ENCODE measurements at regions not wholly inside any gene's neighbourhood (a gene's known extent, or its start where the extent isn't known, plus 50 kb on each side); places are given as distances from the start of the nearest gene placed in this dataset.
A peak's percentile ranks its signal among the peaks of the same experiment; 100 is the strongest.

GRCh38 chr9:127553793-127554192, 58.3 kb upstream of the STXBP1 start:
- no peak for DNase-seq (ENCODE audit: low spot score)

DNA sequence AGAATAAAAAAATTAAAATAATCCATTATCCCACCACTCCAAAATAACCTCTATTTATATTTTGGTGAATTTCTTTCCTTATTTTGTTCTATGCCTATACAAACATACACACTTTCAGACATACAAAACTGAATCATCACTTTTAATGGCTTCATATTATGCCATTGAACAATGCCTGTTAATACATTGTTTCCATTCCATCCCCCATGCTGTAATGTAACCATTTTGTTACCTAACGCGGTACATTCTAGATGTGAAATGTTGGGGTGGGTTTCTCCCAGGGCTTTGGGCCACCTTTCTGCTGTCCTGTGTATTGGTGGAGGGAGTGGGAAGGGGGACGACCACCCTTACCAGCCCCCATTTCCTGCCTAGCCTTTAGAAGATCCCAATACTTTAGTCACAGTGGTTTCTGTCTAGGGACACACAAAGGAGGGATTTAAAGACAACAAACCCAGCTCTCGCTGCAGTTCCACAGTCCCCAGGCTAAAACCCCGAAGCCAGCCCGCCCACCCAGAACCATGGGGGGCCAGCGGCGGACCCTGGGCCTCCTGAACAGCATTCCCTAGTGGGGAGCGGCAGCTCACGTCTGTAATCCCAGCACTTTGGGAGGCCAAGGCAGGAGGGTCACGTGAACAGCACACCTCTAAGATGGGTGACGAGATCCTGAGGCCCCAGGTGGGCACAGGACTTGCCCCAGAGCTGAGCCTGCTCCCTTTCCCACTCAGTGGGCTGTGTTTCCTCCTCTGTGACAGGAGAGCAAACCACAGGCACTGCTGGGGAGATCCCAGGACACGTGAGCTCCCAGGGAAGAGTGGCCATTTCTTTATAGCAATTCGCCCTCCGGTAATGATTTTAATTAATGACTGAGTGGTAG, 56.9 kb upstream of the STXBP1 start:
- TF ChIP-seq, protein P1, sequence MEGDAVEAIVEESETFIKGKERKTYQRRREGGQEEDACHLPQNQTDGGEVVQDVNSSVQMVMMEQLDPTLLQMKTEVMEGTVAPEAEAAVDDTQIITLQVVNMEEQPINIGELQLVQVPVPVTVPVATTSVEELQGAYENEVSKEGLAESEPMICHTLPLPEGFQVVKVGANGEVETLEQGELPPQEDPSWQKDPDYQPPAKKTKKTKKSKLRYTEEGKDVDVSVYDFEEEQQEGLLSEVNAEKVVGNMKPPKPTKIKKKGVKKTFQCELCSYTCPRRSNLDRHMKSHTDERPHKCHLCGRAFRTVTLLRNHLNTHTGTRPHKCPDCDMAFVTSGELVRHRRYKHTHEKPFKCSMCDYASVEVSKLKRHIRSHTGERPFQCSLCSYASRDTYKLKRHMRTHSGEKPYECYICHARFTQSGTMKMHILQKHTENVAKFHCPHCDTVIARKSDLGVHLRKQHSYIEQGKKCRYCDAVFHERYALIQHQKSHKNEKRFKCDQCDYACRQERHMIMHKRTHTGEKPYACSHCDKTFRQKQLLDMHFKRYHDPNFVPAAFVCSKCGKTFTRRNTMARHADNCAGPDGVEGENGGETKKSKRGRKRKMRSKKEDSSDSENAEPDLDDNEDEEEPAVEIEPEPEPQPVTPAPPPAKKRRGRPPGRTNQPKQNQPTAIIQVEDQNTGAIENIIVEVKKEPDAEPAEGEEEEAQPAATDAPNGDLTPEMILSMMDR (IDR thresholded peaks at IDR 0.05): no peak
- no peak for DNase-seq (ENCODE audit: low spot score)
- Histone ChIP-seq H3K9me3 (no peaks in the 10 kb centered on the region), H3K27me3 (no peaks in the 10 kb centered on the region), H3K36me3 (peaks cover 6% of the 10 kb centered on the region), H3K4me3 (no peak overlapping the region), H3K27ac (peak overlapping the region; percentile 61 to 69), H3K4me1 (peaks cover 0 to 84% of the 10 kb centered on the region in 2 donors)

More at GRCh38 chr9:127553793-127554192, 58.3 kb upstream of the STXBP1 start:
- Histone ChIP-seq H3K4me1 (peaks cover 0 to 82% of the 10 kb centered on the region in 2 donors), H3K27me3 (no peaks in the 10 kb centered on the region), H3K4me3 (no peak overlapping the region), H3K27ac (no peak overlapping the region), H3K9me3 (no peaks in the 10 kb centered on the region), H3K36me3 (no peaks in the 10 kb centered on the region)
- TF ChIP-seq, protein P1 (IDR thresholded peaks at IDR 0.05): no peak

- Histone ChIP-seq H3K36me3 (peaks cover 11% of the 10 kb centered on the region), H3K4me1 (peaks cover 0 to 84% of the 10 kb centered on the region in 2 donors), H3K27ac (peak overlapping the region; percentile 61 to 69), H3K4me3 (no peak overlapping the region), H3K9me3 (no peaks in the 10 kb centered on the region), H3K27me3 (no peaks in the 10 kb centered on the region)
- TF ChIP-seq, protein P1 (IDR thresholded peaks at IDR 0.05): no peak
- DNase-seq (ENCODE audit: low spot score): peak; percentile 86
Observed at GRCh38 chr9:127555840-127556820, 55.9 kb upstream of the STXBP1 start.

- H3K36me3 ChIP-seq: peaks cover 11% of the 10 kb centered on the region
- H3K27ac ChIP-seq: peak overlapping the region; percentile 74 to 75
- H3K4me1 ChIP-seq: peaks cover 0 to 84% of the 10 kb centered on the region in 2 donors
- DNase-seq (ENCODE audit: low spot score): no peak
- no peaks in the 10 kb centered on the region for H3K9me3 ChIP-seq
- H3K4me3 ChIP-seq: no peak overlapping the region
- TF ChIP-seq, protein P1 (IDR thresholded peaks at IDR 0.05): no peak
- no peaks in the 10 kb centered on the region for H3K27me3 ChIP-seq
Observed at GRCh38 chr9:127556871-127557270, 55.2 kb upstream of the STXBP1 start.

- no peak for DNase-seq (ENCODE audit: low spot score)
- Histone ChIP-seq H3K27me3 (no peaks in the 10 kb centered on the region), H3K4me3 (no peak overlapping the region), H3K36me3 (peaks cover 11% of the 10 kb centered on the region), H3K4me1 (peaks cover 0 to 86% of the 10 kb centered on the region in 2 donors), H3K9me3 (no peaks in the 10 kb centered on the region), H3K27ac (peak overlapping the region; percentile 74 to 75)
- TF ChIP-seq, protein P1 (IDR thresholded peaks at IDR 0.05): no peak
Observed at GRCh38 chr9:127557466-127557869, 54.6 kb upstream of the STXBP1 start.

All from right atrium auricular region (tissue), 2 donors.